ENCODE measurements at regions not wholly inside any gene's neighbourhood (a gene's known extent, or its start where the extent isn't known, plus 50 kb on each side); places are given as distances from the start of the nearest gene placed in this dataset.

DNA sequence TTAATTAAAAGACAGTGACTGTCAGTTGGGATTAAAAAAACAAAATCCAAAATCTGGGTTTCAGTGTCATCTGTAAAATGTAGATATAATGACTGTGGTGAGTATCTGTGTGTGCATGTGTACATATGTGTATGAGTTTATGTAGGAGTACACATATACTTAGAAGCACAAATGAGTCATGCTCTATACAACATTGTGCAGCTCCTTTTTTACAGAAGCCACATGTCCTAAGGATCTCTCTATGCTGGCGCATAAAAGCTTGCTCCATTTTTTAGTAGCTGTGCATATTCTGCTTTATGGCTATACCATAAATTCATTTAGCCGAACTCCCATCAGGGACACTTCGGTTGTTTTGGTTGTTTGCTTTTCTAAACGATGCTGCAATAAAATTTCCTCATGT lies 125.2 kb upstream of the EEF2KMT start:
- no peak for TF ChIP-seq POLR2A (IDR thresholded peaks at IDR 0.05)
- TF ChIP-seq, protein P1, sequence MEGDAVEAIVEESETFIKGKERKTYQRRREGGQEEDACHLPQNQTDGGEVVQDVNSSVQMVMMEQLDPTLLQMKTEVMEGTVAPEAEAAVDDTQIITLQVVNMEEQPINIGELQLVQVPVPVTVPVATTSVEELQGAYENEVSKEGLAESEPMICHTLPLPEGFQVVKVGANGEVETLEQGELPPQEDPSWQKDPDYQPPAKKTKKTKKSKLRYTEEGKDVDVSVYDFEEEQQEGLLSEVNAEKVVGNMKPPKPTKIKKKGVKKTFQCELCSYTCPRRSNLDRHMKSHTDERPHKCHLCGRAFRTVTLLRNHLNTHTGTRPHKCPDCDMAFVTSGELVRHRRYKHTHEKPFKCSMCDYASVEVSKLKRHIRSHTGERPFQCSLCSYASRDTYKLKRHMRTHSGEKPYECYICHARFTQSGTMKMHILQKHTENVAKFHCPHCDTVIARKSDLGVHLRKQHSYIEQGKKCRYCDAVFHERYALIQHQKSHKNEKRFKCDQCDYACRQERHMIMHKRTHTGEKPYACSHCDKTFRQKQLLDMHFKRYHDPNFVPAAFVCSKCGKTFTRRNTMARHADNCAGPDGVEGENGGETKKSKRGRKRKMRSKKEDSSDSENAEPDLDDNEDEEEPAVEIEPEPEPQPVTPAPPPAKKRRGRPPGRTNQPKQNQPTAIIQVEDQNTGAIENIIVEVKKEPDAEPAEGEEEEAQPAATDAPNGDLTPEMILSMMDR (IDR thresholded peaks at IDR 0.05 in 4 of 5, conservative IDR thresholded peaks at IDR 0.05 in 1 of 5): no peak
